ENCODE measurements at regions not wholly inside any gene's neighbourhood (a gene's known extent, or its start where the extent isn't known, plus 50 kb on each side); places are given as distances from the start of the nearest gene placed in this dataset.
A peak's percentile ranks its signal among the peaks of the same experiment; 100 is the strongest.

DNA sequence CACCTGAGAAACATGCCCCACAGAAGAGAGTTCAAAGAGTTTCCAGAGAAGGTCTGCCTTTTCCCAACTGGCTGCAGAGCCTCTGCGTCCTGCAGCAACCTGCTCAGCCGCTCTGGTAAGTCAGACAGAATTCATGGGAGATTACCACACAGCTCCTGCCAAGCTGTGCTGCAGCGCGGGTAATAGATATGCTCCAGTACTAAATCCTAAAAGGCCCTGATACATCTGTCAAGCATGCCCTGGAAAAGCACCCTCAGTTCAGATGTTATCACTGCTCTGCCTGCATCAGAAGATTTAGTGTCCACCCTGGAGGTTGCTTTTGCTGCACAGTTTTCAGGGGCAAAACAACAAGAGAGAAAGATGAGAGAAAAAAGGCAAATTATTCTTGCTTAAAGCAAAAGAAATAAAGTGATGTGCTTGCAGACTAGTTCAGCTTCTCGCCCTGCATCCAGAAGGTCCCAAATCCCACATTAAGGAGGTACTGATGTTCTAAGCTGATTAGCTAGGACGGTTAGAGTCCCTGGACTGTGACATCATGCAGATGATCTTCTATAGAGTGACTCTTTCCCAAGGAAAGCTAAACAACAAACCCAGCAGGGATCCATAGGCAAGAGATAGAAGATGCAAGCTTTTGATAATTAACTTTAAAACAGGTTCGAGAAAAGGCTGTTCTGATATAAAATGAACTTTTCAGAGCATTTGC is 488.6 kb downstream of the BCL11A start:
- no peak overlapping the region for H3K27ac ChIP-seq
- no peaks in the 10 kb centered on the region for H3K36me3 ChIP-seq
- no peaks in the 10 kb centered on the region for H3K4me1 ChIP-seq
- no peaks in the 10 kb centered on the region for H4K20me1 ChIP-seq
- no peaks in the 10 kb centered on the region for H3K9me3 ChIP-seq
- no peak overlapping the region for H3K9ac ChIP-seq
- H3K4me2 ChIP-seq: no peak overlapping the region
- no peaks in the 10 kb centered on the region for H3K27me3 ChIP-seq
- no peak overlapping the region for H3K4me3 ChIP-seq
- no peak for TF ChIP-seq Cebpa-rat (IDR thresholded peaks at IDR 0.05)

DNA sequence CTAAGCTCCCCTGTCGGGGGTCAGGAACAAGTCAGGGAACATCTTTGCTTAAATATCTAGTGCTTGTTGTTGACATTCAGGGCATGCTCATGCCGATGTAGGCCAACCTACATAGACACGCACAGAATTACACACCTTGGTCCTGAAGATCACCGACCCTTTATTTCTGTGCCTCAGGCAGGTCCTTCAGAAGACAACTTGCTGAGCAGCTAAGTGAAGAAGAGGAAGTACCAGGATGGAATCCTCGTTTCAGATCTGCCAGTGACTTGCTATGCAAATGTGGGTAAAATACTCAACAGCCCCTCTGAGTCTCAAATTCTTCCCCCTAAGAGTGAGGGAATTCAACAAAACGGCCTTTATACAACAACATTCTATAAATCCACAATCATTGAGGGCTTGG is 494.7 kb downstream of the BCL11A start:
- Histone ChIP-seq H3K9me3 (no peaks in the 10 kb centered on the region), H4K20me1 (no peaks in the 10 kb centered on the region), H3K27me3 (no peaks in the 10 kb centered on the region), H3K4me2 (no peak overlapping the region), H3K36me3 (no peaks in the 10 kb centered on the region), H3K4me1 (peaks cover 5% of the 10 kb centered on the region), H3K9ac (no peak overlapping the region), H3K27ac (no peak overlapping the region), H3K4me3 (no peak overlapping the region)
- no peak for TF ChIP-seq Cebpa-rat (IDR thresholded peaks at IDR 0.05)

GRCh38 chr2:60054571-60055340 is 498.7 kb downstream of the BCL11A start:
- no peak overlapping the region for H3K4me3 ChIP-seq
- no peaks in the 10 kb centered on the region for H4K20me1 ChIP-seq
- no peaks in the 10 kb centered on the region for H3K27me3 ChIP-seq
- no peak overlapping the region for H3K9ac ChIP-seq
- H3K27ac ChIP-seq: no peak overlapping the region
- H3K4me2 ChIP-seq: no peak overlapping the region
- no peak for TF ChIP-seq Cebpa-rat (IDR thresholded peaks at IDR 0.05)
- no peaks in the 10 kb centered on the region for H3K9me3 ChIP-seq
- H3K36me3 ChIP-seq: no peaks in the 10 kb centered on the region
- H3K4me1 ChIP-seq: peaks cover 9% of the 10 kb centered on the region

DNA sequence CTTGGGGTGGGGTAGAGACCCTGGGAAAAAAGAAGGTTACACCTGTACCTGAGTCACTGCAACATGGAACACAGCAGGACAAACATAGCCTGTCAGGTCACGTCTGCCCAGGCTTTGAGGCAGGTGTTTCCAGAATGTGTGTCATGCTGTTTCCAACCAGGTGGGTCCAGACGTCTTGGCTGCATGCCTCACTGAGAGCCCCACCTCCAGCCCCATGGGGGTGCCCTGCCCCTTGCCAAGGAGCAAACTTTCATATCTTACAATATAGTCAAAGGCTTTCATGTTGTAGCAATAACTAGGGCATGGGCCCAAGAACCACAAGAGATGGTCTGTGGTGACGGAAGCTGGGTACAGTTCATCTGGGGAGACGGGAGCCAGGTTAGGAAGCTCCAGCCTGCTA is 499.7 kb downstream of the BCL11A start:
- no peaks in the 10 kb centered on the region for H3K36me3 ChIP-seq
- no peak overlapping the region for H3K27ac ChIP-seq
- TF ChIP-seq Cebpa-rat (IDR thresholded peaks at IDR 0.05): no peak
- no peaks in the 10 kb centered on the region for H3K27me3 ChIP-seq
- H3K9me3 ChIP-seq: no peaks in the 10 kb centered on the region
- H3K9ac ChIP-seq: no peak overlapping the region
- H4K20me1 ChIP-seq: no peaks in the 10 kb centered on the region
- peaks cover 9% of the 10 kb centered on the region for H3K4me1 ChIP-seq
- H3K4me3 ChIP-seq: no peak overlapping the region
- H3K4me2 ChIP-seq: peak overlapping the region; percentile 39; the same call in 1 of the 2 replicates

DNA sequence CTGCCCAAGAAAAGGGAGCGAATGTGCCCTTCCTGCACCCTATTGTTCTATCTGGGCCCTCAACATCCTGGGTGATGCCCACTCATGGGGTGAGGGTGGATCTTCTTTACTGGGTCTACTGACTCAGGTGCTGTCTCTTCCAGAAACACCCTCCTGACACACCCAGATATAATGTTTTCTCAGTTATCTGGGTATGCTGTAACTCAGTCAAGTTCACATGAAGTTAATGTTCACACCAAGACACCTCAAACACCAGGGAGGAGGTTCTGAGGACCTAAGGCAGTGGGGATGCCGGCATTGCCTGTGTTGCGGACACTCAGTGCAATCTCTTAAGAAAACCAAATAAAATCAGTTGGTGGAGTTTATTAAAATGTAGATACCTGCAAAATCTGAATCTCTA is 500.9 kb downstream of the BCL11A start:
- H3K4me3 ChIP-seq: no peak overlapping the region
- H3K4me2 ChIP-seq: no peak overlapping the region
- no peaks in the 10 kb centered on the region for H3K27me3 ChIP-seq
- H3K27ac ChIP-seq: no peak overlapping the region
- no peak overlapping the region for H3K9ac ChIP-seq
- no peaks in the 10 kb centered on the region for H3K9me3 ChIP-seq
- H4K20me1 ChIP-seq: no peaks in the 10 kb centered on the region
- H3K4me1 ChIP-seq: peaks cover 9% of the 10 kb centered on the region
- no peaks in the 10 kb centered on the region for H3K36me3 ChIP-seq
- TF ChIP-seq Cebpa-rat (IDR thresholded peaks at IDR 0.05): no peak

GRCh38 chr2:60051991-60052390 is 501.5 kb downstream of the BCL11A start:
- Histone ChIP-seq H3K4me1 (peaks cover 9% of the 10 kb centered on the region), H3K9me3 (no peaks in the 10 kb centered on the region), H3K9ac (no peak overlapping the region), H3K27ac (no peak overlapping the region), H3K36me3 (no peaks in the 10 kb centered on the region), H3K4me2 (no peak overlapping the region), H3K27me3 (no peaks in the 10 kb centered on the region), H3K4me3 (no peak overlapping the region), H4K20me1 (no peaks in the 10 kb centered on the region)
- TF ChIP-seq Cebpa-rat (IDR thresholded peaks at IDR 0.05): no peak

DNA sequence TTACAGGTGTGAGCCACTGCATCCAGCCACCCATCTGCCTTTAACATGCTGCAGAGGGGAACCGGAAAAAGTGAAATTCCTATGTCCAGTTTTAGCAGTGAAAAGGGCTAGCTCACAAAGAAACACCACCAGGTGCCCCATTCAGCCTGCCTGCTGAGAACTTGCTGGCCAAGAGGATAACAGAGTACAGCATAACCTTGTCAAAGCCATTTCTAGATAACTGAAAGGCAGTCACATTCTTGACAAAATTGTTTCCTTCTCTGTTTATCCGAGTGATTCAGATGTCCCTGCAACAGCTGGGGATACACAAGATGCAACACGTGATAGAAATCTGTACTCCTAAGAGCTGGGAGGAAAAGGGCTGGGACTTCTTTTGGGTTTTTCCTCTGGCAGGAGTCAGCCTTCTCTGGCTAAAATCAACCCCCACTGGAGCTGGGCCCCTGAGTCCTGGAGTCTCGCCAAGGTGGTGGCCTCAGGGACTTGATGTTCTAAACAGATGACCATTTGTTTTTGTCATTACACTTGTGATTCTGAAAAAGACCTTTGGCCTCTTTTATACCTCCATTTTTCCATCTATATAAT is 505.4 kb downstream of the BCL11A start:
- Histone ChIP-seq H4K20me1 (no peaks in the 10 kb centered on the region), H3K9ac (no peak overlapping the region), H3K36me3 (no peaks in the 10 kb centered on the region), H3K9me3 (no peaks in the 10 kb centered on the region), H3K4me3 (no peak overlapping the region), H3K27me3 (no peaks in the 10 kb centered on the region), H3K4me1 (no peaks in the 10 kb centered on the region), H3K27ac (no peak overlapping the region), H3K4me2 (no peak overlapping the region)
- no peak for TF ChIP-seq Cebpa-rat (IDR thresholded peaks at IDR 0.05)

DNA sequence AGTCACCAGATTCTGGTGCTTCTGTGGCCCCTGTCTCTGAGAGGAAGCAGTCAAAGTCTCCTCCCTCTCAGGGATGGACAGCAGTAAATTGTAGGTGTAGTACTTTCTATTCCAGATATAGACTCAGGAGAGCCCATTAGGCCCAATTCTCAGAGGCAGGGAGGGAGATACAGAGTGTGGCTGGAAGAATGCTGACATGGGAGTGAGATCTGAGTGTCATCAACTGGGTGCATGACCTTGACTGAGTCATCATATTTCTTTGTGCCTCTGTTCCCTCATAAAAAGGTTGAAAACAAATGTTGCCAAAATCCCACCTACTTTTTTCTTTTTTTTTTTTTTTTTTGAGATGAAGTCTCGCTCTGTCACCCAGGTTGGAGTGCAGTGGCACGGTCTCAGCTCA is 506.1 kb downstream of the BCL11A start:
- H3K4me1 ChIP-seq: no peaks in the 10 kb centered on the region
- H4K20me1 ChIP-seq: no peaks in the 10 kb centered on the region
- no peak overlapping the region for H3K9ac ChIP-seq
- H3K27me3 ChIP-seq: no peaks in the 10 kb centered on the region
- no peaks in the 10 kb centered on the region for H3K9me3 ChIP-seq
- H3K36me3 ChIP-seq: no peaks in the 10 kb centered on the region
- no peak overlapping the region for H3K4me2 ChIP-seq
- no peak overlapping the region for H3K27ac ChIP-seq
- TF ChIP-seq Cebpa-rat (IDR thresholded peaks at IDR 0.05): no peak
- no peak overlapping the region for H3K4me3 ChIP-seq

- Histone ChIP-seq H3K27ac (no peak overlapping the region), H3K4me2 (no peak overlapping the region), H3K4me3 (no peak overlapping the region), H3K27me3 (no peaks in the 10 kb centered on the region), H3K9ac (no peak overlapping the region), H3K9me3 (no peaks in the 10 kb centered on the region), H3K4me1 (no peaks in the 10 kb centered on the region), H3K36me3 (no peaks in the 10 kb centered on the region), H4K20me1 (no peaks in the 10 kb centered on the region)
- no peak for TF ChIP-seq Cebpa-rat (IDR thresholded peaks at IDR 0.05)
Measured at GRCh38 chr2:60046529-60046928, 506.9 kb downstream of the BCL11A start.

DNA sequence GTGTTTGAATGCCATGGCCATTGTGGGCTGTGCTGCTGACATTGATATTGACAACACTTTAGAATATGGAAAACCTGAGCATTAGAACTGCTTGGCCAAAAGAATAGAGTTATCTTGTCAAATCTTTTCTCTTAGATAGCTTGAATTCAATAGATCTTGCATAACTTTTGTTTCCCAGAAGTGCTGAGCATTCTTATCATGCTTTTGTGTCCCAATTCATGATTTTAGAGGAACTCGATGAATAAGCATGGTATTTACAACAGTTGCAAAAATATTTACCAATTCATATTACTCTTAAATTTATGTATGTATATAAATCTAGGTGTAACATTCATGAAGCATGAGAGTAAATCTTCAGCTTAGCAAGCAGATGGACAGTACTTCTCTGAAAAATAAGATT is 508.0 kb downstream of the BCL11A start:
- H3K27ac ChIP-seq: no peak overlapping the region
- no peaks in the 10 kb centered on the region for H4K20me1 ChIP-seq
- no peaks in the 10 kb centered on the region for H3K27me3 ChIP-seq
- H3K36me3 ChIP-seq: no peaks in the 10 kb centered on the region
- TF ChIP-seq Cebpa-rat (IDR thresholded peaks at IDR 0.05): no peak
- no peak overlapping the region for H3K4me3 ChIP-seq
- H3K9ac ChIP-seq: no peak overlapping the region
- H3K4me1 ChIP-seq: no peaks in the 10 kb centered on the region
- H3K4me2 ChIP-seq: no peak overlapping the region
- H3K9me3 ChIP-seq: no peaks in the 10 kb centered on the region
